NCI-H2171 (cell line): ENCODE measurements at regions not wholly inside any gene's neighbourhood (a gene's known extent, or its start where the extent isn't known, plus 50 kb on each side); places are given as distances from the start of the nearest gene placed in this dataset.

Source experiments
- DNase-seq: peaks from one replicate; lab custom pipeline; 2025; lab: John Stamatoyannopoulos, UW

- no peak for DNase-seq
These were observed 212.1 kb upstream of the MIR17HG start for GRCh38 chr13:91135376-91135775.

- no peak for DNase-seq
These were observed 211.5 kb upstream of the MIR17HG start for GRCh38 chr13:91135968-91136367.

GRCh38 chr13:91136806-91137205 lies 210.7 kb upstream of the MIR17HG start:
- no peak for DNase-seq

- DNase-seq, result no peak
These were observed 208.3 kb upstream of the MIR17HG start for GRCh38 chr13:91139232-91139631.

GRCh38 chr13:91141543-91142061 lies 205.9 kb upstream of the MIR17HG start:
- no peak for DNase-seq

GRCh38 chr13:91142572-91142971 lies 204.9 kb upstream of the MIR17HG start:
- DNase-seq, result no peak

GRCh38 chr13:91144054-91144453 lies 203.4 kb upstream of the MIR17HG start:
- no peak for DNase-seq

- no peak for DNase-seq
These were observed 203.0 kb upstream of the MIR17HG start for GRCh38 chr13:91144486-91144885.

GRCh38 chr13:91145571-91146205 lies 201.8 kb upstream of the MIR17HG start:
- no peak for DNase-seq

- no peak for DNase-seq
These were observed 200.9 kb upstream of the MIR17HG start for GRCh38 chr13:91146601-91147000.

GRCh38 chr13:91148098-91148497 lies 199.4 kb upstream of the MIR17HG start:
- no peak for DNase-seq

- DNase-seq, result no peak
These were observed 195.6 kb upstream of the MIR17HG start for GRCh38 chr13:91151921-91152320.

GRCh38 chr13:91153372-91153771 lies 194.1 kb upstream of the MIR17HG start:
- no peak for DNase-seq

- no peak for DNase-seq
These were observed 192.7 kb upstream of the MIR17HG start for GRCh38 chr13:91154558-91155353.

- DNase-seq, result no peak
These were observed 191.9 kb upstream of the MIR17HG start for GRCh38 chr13:91155512-91156114.

GRCh38 chr13:91157273-91158016 lies 190.0 kb upstream of the MIR17HG start:
- DNase-seq, result no peak

- DNase-seq, result no peak
These were observed 189.5 kb upstream of the MIR17HG start for GRCh38 chr13:91158017-91158395.

- DNase-seq, result no peak
These were observed 185.3 kb upstream of the MIR17HG start for GRCh38 chr13:91162180-91162579.

- no peak for DNase-seq
These were observed 184.9 kb upstream of the MIR17HG start for GRCh38 chr13:91162589-91162988.

GRCh38 chr13:91165758-91166157 lies 181.7 kb upstream of the MIR17HG start:
- no peak for DNase-seq

GRCh38 chr13:91166714-91167511 lies 180.6 kb upstream of the MIR17HG start:
- no peak for DNase-seq
